Karpas-422 (cell line): ENCODE measurements at regions not wholly inside any gene's neighbourhood (a gene's known extent, or its start where the extent isn't known, plus 50 kb on each side); places are given as distances from the start of the nearest gene placed in this dataset.
"Not testable (repeated sequence)": the region's sequence is repeated elsewhere in the genome, so short reads cannot be mapped to it uniquely, and the experiment has no call there.

Experiments used
- DNase-seq: peaks from one replicate; pipeline ENCODE4 v3.0.0-alpha.2; 2015
- H2AFZ ChIP-seq: fragments of 200-600 bp; sonication (generic); 2 replicates; pipeline ENCODE4 v1.6.1; 2014; ENCODE audit warnings: antibody characterized with exemption, low read length, mixed read lengths
- H3K27ac ChIP-seq: fragments of 200-600 bp; sonication (generic); 2 replicates; pipeline ENCODE4 v1.5.1; 2014; ENCODE audit warnings: mild to moderate bottlenecking, low read length, moderate library complexity
- H3K27me3 ChIP-seq: fragments of 200-600 bp; sonication (generic); 2 replicates; pipeline ENCODE4 v1.6.1; 2014; ENCODE audit warnings: low read length, mixed read lengths
- H3K36me3 ChIP-seq: fragments of 200-600 bp; sonication (generic); 2 replicates; pipeline ENCODE4 v1.6.1; 2014; ENCODE audit warnings: low read length, mixed read lengths; ENCODE audit not compliant: insufficient read depth
- H3K4me1 ChIP-seq: fragments of 200-600 bp; sonication (generic); 2 replicates; pipeline ENCODE4 v1.6.1; 2014; ENCODE audit warnings: mild to moderate bottlenecking, low read length, mixed read lengths
- H3K4me2 ChIP-seq: fragments of 200-600 bp; sonication (generic); 2 replicates; pipeline ENCODE4 v1.6.1; 2014; ENCODE audit warnings: low read length, low read depth, mild to moderate bottlenecking; ENCODE audit not compliant: poor library complexity, severe bottlenecking
- H3K4me3 ChIP-seq: fragments of 200-600 bp; sonication (generic); 2 replicates; pipeline ENCODE4 v1.5.1; 2014; ENCODE audit warnings: mild to moderate bottlenecking, antibody characterized with exemption, low read length, mixed read lengths
- H3K79me2 ChIP-seq: fragments of 200-600 bp; sonication (generic); 2 replicates; pipeline ENCODE4 v1.6.1; 2014; ENCODE audit warnings: mild to moderate bottlenecking, low read length, mixed read lengths
- H3K9ac ChIP-seq: fragments of 200-600 bp; sonication (generic); 2 replicates; pipeline ENCODE4 v1.6.0; 2014; ENCODE audit warnings: low read length
- H3K9me2 ChIP-seq: fragments of 200-600 bp; sonication (generic), shearing (Covaris generic); replicated peaks from 2 replicates; pipeline ENCODE4 v1.6.0; 2014; ENCODE audit warnings: mild to moderate bottlenecking, low read length, moderate library complexity; ENCODE audit not compliant: insufficient read depth
- H3K9me3 ChIP-seq: fragments of 300-700, 200-600 bp; sonication (generic); 2 replicates; pipeline ENCODE4 v1.6.1; 2014; ENCODE audit warnings: low read length, mixed read lengths
- H4K20me1 ChIP-seq: fragments of 200-600 bp; sonication (generic); 2 replicates; pipeline ENCODE4 v1.6.1; 2014; ENCODE audit warnings: mild to moderate bottlenecking, antibody characterized with exemption, low read length, low read depth; ENCODE audit not compliant: insufficient read depth

DNA sequence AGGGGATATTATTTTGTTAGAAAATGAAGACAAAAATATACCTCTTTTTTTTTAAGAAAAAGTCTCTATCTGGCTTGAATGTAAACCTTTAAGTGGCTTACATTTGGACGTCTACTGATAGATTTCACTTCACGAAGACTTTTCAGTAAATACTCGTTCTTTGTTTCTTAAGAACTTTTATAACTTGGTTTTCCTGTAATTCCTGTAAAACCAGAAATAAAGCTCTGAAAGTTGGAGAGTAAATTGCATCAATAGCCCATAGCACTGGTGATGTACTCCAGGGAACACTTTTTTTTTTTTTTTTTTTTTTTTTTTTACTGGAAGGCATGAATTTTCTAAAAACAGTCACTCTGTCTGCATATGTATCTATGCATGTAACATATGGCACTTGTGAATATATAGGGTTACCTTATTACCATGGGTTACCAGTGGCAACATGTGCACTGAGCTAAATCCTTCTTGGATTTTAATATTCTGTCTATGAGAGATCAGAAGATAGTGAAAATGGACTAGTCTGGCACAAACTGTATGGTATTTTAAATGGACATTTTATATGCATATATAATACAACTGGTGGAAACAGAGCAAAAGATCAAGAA is 309.2 kb upstream of the TCF4 start:
- H4K20me1 ChIP-seq: no peaks in the 10 kb centered on the region
- no peaks in the 10 kb centered on the region for H3K36me3 ChIP-seq
- no peak overlapping the region for H3K9ac ChIP-seq
- H3K4me3 ChIP-seq: no peak overlapping the region
- DNase-seq: no peak
- H3K27me3 ChIP-seq: no peaks in the 10 kb centered on the region
- H3K4me2 ChIP-seq: no peak overlapping the region
- no peaks in the 10 kb centered on the region for H3K79me2 ChIP-seq
- H3K4me1 ChIP-seq: no peaks in the 10 kb centered on the region
- no peak overlapping the region for H3K27ac ChIP-seq
- H2AFZ ChIP-seq: no peak overlapping the region
- H3K9me2 ChIP-seq: no peaks in the 10 kb centered on the region
- H3K9me3 ChIP-seq: no peaks in the 10 kb centered on the region

DNA sequence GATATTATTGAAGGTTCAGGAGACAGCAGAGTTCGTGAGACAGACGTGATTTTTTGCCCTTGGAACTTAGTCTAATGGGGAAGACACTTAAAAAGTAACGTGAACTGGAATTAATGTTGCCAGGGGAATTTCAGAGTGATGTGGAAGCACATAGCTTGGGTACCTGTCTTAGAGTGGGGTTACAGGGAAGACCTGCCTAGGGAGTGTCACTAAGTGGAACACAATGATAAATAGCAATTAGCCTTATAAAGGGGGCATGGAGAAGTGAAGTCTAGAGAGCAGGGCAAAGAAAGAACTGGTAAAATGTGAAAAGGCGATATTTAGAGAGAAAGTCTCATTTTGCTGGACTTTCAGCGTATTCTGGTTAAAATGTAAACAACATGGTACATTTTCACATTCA is 306.0 kb upstream of the TCF4 start:
- Histone ChIP-seq H3K27ac (no peak overlapping the region), H3K4me1 (no peaks in the 10 kb centered on the region), H3K9ac (no peak overlapping the region), H3K36me3 (no peaks in the 10 kb centered on the region), H3K79me2 (no peaks in the 10 kb centered on the region), H3K4me2 (no peak overlapping the region), H3K9me3 (no peaks in the 10 kb centered on the region), H2AFZ (no peak overlapping the region), H3K27me3 (no peaks in the 10 kb centered on the region), H3K9me2 (no peaks in the 10 kb centered on the region), H3K4me3 (no peak overlapping the region), H4K20me1 (no peaks in the 10 kb centered on the region)
- no peak for DNase-seq

DNA sequence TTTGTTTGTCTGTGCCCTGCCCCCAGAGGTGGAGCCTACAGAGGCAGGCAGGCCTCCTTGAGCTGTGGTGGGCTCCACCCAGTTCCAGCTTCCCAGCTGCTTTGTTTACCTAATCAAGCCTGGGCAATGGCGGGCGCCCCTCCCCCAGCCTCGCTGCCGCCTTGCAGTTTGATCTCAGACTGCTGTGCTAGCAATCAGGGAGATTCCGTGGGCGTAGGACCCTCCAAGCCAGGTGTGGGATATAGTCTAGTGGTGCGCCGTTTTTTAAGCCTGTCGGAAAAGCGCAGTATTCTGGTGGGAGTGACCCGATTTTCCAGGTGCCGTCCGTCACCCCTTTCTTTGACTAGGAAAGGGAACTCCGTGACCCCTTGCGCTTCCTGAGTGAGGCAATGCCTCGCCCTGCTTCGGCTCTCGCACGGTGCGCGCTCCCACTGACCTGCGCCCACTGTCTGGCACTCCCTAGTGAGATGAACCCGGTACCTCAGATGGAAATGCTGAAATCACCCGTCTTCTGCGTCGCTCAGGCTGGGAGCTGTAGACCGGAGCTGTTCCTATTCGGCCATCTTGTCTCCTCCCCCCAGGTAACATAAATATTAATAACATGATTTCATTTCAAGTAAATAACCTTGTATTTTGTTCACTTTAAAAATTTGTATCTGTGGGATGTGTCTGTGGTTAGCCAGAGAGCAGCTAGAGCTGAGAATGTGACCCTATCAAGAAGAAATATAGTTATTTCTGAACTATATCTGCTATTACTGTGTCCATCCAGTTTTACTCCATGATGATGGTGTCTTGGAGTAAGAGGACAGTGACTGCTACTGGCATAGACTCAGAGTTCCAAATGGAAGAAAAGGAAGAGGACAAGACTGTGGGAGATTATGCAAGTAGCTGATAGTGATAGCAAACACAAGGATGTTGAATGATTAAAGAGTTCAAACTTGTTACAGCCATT is 305.1 kb upstream of the TCF4 start:
- H3K4me3 ChIP-seq, H3K36me3 ChIP-seq, H3K9me2 ChIP-seq, H3K4me2 ChIP-seq, H3K9ac ChIP-seq, H2AFZ ChIP-seq, H3K9me3 ChIP-seq, H3K79me2 ChIP-seq, H3K4me1 ChIP-seq, H4K20me1 ChIP-seq, H3K27me3 ChIP-seq, H3K27ac ChIP-seq, DNase-seq: not testable (repeated sequence)

DNA sequence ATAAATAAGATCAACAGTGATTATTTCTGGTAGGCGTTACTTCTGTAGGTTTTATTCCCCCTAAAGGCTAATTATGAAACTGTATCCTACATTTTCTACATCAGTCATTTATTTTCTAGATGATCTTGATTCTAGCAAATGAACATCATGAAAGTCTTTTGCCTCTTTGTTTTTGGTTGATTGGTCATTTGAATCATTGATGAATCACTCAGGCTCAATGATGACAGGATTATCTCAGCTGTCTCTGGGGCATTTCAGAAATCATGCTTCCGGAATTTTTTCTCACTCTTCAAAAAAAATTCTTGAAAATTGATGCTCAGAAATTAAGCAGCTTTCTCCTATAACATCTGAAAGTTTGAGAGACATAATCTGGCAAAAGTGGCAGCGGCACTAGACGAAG is 298.9 kb upstream of the TCF4 start:
- Histone ChIP-seq H3K27ac (no peak overlapping the region), H3K4me1 (no peaks in the 10 kb centered on the region), H4K20me1 (no peaks in the 10 kb centered on the region), H3K4me2 (no peak overlapping the region), H3K9me3 (no peaks in the 10 kb centered on the region), H3K79me2 (no peaks in the 10 kb centered on the region), H3K4me3 (no peak overlapping the region), H2AFZ (no peak overlapping the region), H3K9me2 (no peaks in the 10 kb centered on the region), H3K27me3 (no peaks in the 10 kb centered on the region), H3K36me3 (no peaks in the 10 kb centered on the region), H3K9ac (no peak overlapping the region)
- DNase-seq: no peak

DNA sequence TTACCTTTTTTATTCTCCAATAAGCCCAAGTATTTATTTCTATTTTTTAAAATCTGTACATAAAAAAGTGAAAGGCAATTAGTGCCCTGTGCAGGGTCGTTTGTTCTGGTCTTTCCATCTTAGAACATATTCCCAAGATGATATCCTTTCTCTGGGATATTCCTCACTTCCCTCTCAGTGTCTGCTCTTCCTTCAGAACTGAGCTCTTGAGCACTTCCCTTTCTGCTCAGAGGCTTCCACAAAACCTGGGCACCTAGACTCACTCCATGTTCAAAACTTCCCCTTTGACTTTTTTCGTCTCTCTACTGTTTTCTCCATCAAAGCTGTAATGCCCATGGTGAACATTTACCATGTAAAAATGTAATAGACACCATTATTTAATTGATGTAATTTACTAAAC is 296.5 kb upstream of the TCF4 start:
- Histone ChIP-seq H4K20me1 (no peaks in the 10 kb centered on the region), H3K27ac (no peak overlapping the region), H3K4me1 (no peaks in the 10 kb centered on the region)

DNA sequence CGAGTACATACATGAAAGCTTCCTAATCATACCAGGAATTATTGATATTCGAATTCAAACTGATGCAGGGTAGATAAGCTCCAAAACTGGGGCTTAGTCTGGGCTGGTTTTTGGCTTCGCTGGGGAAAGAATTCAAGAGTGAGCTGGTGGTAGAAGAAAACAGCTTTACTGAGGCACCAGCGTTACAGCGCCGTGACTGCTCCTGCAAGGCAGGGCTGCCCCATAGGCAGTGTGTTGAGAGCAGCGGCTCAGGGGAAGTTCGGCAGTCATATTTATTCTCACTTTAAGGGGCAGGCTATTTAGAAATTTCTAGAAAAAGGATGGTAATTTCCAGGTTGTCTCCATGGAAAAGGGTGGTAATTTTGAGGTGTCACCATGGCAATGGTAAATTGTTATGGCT is 292.6 kb upstream of the TCF4 start:
- DNase-seq: no peak
- no peak overlapping the region for H3K4me3 ChIP-seq
- H3K27ac ChIP-seq: no peak overlapping the region
- no peak overlapping the region for H3K9ac ChIP-seq
- H3K36me3 ChIP-seq: no peaks in the 10 kb centered on the region
- H3K9me2 ChIP-seq: no peaks in the 10 kb centered on the region; the same call in 1 of the 2 replicates
- H3K4me1 ChIP-seq: no peaks in the 10 kb centered on the region
- no peaks in the 10 kb centered on the region for H3K9me3 ChIP-seq
- H3K79me2 ChIP-seq: no peaks in the 10 kb centered on the region
- H2AFZ ChIP-seq: no peak overlapping the region
- H4K20me1 ChIP-seq: no peaks in the 10 kb centered on the region
- H3K4me2 ChIP-seq: no peak overlapping the region
- no peaks in the 10 kb centered on the region for H3K27me3 ChIP-seq

More for the DNA sequence above, 296.5 kb upstream of the TCF4 start:
- no peak overlapping the region for H3K4me2 ChIP-seq
- H3K4me3 ChIP-seq: no peak overlapping the region
- no peaks in the 10 kb centered on the region for H3K27me3 ChIP-seq
- no peaks in the 10 kb centered on the region for H3K9me3 ChIP-seq
- DNase-seq: no peak
- H3K79me2 ChIP-seq: no peaks in the 10 kb centered on the region
- H3K9ac ChIP-seq: no peak overlapping the region
- no peak overlapping the region for H2AFZ ChIP-seq
- H3K9me2 ChIP-seq: no peaks in the 10 kb centered on the region
- no peaks in the 10 kb centered on the region for H3K36me3 ChIP-seq

DNA sequence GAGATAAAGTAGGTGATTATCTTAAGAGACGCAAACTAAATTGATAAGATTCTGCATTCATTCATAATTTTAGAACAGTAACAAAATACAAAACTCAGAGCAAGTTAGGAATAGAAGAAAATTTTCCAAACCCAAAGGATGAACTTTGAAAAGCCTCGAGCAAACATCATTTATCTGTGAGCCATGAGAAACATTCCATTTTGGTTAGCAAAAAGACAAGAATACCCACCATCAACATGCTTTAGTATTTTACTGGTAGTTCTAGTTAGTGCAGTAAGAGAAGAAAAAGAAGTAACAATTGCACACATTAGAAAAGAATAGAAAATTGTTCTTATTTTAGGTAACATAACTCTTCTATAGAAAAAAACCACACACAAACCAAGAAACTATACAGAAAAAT is 291.3 kb upstream of the TCF4 start:
- no peak overlapping the region for H2AFZ ChIP-seq
- H3K9me3 ChIP-seq: no peaks in the 10 kb centered on the region
- H4K20me1 ChIP-seq: no peaks in the 10 kb centered on the region
- no peaks in the 10 kb centered on the region for H3K4me1 ChIP-seq
- no peaks in the 10 kb centered on the region for H3K79me2 ChIP-seq
- H3K27ac ChIP-seq: no peak overlapping the region
- no peaks in the 10 kb centered on the region for H3K36me3 ChIP-seq
- no peaks in the 10 kb centered on the region; the same call in 1 of the 2 replicates for H3K9me2 ChIP-seq
- H3K4me2 ChIP-seq: no peak overlapping the region
- H3K27me3 ChIP-seq: no peaks in the 10 kb centered on the region
- H3K9ac ChIP-seq: no peak overlapping the region
- no peak for DNase-seq
- no peak overlapping the region for H3K4me3 ChIP-seq

DNA sequence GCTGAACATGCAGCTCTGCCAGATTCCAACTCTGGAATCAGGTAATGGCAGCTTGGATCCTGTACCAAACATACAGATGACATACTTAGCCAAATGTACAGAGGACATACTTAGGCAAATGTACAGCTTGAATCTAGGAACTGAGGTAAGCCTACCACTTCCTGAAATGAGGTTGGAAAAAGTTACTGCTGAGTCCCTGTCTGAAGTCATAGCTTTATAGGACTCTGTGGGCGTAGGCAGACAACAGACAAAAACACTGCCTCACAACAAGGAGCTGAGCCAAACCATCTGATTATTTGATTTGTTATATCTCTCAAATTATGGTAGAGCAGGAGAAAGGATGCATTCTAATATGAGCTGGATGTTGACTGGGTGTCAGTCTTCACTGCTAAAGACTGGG is 290.2 kb upstream of the TCF4 start:
- Histone ChIP-seq H3K4me1 (no peaks in the 10 kb centered on the region), H3K27me3 (no peaks in the 10 kb centered on the region), H3K79me2 (no peaks in the 10 kb centered on the region), H3K36me3 (no peaks in the 10 kb centered on the region), H3K27ac (no peak overlapping the region), H3K4me2 (no peak overlapping the region), H3K9me2 (no peaks in the 10 kb centered on the region; the same call in 1 of the 2 replicates), H3K9ac (no peak overlapping the region), H2AFZ (no peak overlapping the region), H4K20me1 (no peaks in the 10 kb centered on the region), H3K4me3 (no peak overlapping the region), H3K9me3 (no peaks in the 10 kb centered on the region)
- DNase-seq: no peak
